VCaP (cell line): ENCODE measurements at regions not wholly inside any gene's neighbourhood (a gene's known extent, or its start where the extent isn't known, plus 50 kb on each side); places are given as distances from the start of the nearest gene placed in this dataset.
"Not testable (repeated sequence)": the region's sequence is repeated elsewhere in the genome, so short reads cannot be mapped to it uniquely, and the experiment has no call there.

Experiments used
- H3K27ac ChIP-seq: fragments of 450-650 bp; 2 replicates; pipeline ENCODE4 v1.5.1; 2017
- TF ChIP-seq, protein P1 (sequence below): fragments of 450-650 bp; conservative IDR thresholded peaks from 2 replicates; pipeline ENCODE4 v1.5.1; 2017; ENCODE audit warnings: mild to moderate bottlenecking, moderate library complexity

DNA sequence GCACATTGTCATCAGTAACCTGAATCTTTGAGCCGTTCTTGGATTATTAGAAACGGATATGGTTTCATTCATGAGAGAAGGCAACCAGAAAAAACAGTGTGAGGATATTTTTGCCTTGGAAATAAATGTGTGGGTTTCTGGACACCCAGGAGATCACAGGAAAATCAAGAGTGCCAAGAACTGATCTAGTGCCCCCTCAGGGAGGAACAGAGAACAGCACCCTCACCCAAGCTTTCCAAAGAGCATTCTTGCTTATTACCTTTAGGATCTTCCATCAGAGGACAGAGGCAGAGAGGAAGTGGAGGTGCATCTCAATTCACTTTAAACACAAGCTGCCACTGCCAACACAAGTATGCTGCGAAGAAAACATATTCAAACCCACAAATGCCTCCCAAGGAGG is 851.5 kb upstream of the COBL start:
- TF ChIP-seq, protein P1, sequence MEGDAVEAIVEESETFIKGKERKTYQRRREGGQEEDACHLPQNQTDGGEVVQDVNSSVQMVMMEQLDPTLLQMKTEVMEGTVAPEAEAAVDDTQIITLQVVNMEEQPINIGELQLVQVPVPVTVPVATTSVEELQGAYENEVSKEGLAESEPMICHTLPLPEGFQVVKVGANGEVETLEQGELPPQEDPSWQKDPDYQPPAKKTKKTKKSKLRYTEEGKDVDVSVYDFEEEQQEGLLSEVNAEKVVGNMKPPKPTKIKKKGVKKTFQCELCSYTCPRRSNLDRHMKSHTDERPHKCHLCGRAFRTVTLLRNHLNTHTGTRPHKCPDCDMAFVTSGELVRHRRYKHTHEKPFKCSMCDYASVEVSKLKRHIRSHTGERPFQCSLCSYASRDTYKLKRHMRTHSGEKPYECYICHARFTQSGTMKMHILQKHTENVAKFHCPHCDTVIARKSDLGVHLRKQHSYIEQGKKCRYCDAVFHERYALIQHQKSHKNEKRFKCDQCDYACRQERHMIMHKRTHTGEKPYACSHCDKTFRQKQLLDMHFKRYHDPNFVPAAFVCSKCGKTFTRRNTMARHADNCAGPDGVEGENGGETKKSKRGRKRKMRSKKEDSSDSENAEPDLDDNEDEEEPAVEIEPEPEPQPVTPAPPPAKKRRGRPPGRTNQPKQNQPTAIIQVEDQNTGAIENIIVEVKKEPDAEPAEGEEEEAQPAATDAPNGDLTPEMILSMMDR: peak; percentile 43; the same call in 1 of the 2 replicates
- no peak overlapping the region for H3K27ac ChIP-seq

DNA sequence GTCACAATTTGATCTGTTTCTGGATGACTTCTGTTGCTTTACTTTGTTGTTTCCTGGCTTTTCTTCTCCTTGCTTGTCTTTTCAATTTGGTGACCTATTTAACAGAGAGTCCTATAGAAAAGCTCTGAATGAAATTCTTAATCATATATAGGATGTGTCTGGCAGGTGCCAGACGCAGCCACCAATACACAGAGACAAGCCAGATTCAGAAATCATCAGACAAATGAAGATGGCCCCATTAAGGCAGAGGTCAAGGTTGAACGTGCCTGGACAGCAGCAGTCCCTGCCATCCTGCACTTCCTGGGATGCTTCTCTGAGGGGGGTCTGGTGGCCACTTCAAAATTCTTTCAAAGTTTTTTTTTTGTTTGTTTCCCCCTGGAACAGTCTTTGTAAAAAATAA is 846.7 kb upstream of the COBL start:
- H3K27ac ChIP-seq: no peak overlapping the region
- TF ChIP-seq, protein P1: no peak

DNA sequence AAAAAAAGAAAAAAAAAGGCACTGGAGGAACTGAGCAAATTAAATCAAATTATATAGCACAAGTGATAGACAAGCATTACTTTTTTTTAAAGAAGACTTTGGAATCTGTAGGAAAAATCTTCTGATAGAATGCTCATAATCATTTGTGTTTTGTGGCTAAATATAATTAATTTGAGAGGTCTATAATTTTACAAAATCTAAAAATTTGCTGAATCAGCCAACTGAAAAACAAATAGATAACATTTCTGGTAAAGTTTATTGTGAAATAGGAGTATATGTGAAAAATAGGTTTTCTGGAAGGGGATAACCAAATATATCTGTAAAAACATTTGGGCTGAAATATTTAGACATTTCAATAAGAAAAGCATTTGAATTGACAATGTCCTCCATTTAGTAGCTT is 844.9 kb upstream of the COBL start:
- H3K27ac ChIP-seq: no peak overlapping the region
- TF ChIP-seq, protein P1: no peak

DNA sequence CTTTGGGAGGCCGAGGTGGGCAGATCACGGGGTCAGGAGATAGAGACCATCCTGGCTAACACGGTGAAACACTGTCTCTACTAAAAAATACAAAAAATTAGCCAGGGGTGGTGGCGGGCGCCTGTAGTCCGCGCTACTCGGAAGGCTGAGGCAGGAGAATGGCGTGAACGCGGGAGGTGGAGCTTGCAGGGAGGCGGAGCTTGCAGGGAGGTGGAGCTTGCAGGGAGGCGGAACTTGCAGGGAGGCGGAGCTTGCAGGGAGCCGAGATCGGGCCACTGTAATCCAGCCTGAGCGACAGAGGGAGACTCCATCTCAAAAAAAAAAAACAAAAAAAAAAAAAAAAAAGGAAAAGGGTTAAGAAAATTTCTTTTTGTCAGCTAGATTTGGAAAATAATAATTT is 842.8 kb upstream of the COBL start:
- not testable (repeated sequence) for H3K27ac ChIP-seq

DNA sequence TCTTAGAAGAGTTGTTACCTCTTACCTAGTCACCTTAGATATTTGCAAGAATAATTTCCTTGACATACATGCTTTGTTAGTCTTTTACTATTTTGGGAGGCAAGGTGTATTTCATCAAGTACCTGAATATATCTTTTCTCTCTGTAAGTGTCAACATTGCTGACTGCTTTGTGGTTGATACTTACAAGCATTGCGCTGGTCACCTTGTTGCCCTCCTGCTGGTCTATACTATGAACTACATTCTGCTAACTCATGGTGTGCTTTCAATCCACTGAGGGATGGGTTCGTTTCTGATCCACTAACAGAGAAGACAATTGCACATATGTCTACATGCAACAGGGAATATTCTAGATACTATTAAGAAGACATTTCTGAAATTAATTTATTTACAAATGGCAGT is 837.8 kb upstream of the COBL start:
- TF ChIP-seq, protein P1: peak; percentile 46
- no peak overlapping the region for H3K27ac ChIP-seq

DNA sequence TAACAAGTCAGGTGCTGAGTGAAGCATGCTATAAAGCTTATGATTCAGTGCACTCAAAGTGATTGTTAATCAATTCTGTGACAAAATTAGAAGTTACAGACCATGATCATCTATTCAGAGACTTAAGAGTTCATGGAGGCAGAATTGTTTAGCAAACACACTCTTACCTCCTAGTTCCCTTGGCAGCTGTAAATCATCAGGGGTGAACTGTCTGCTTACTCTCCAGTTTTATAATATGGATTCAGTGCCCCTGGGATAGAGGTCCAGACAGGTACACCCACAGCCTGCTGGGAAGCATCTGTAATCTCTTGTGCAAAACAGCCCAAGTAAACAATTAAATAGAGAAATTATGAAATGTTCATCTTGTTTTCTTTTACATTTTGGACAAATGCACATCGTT is 835.0 kb upstream of the COBL start:
- no peak overlapping the region for H3K27ac ChIP-seq
- TF ChIP-seq, protein P1: no peak

DNA sequence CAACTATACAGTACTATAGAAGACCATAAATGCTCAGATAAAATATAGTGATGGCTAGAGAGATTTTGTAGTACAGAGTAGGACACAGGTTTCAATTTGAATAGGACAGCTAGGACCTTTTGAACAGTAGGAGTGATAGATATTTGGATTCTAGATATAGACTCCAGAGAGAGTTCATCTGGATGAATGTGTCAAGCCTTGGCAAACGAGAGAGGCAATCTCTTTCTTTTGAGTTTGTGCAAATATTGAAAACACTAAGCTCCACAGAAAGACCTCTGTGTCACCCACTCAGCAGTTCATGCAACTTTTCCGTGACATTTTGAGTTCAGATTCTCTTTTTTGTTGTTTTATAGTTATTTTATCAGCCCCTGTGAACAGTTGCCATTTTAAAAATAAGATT is 834.3 kb upstream of the COBL start:
- no peak overlapping the region for H3K27ac ChIP-seq
- TF ChIP-seq, protein P1: no peak

DNA sequence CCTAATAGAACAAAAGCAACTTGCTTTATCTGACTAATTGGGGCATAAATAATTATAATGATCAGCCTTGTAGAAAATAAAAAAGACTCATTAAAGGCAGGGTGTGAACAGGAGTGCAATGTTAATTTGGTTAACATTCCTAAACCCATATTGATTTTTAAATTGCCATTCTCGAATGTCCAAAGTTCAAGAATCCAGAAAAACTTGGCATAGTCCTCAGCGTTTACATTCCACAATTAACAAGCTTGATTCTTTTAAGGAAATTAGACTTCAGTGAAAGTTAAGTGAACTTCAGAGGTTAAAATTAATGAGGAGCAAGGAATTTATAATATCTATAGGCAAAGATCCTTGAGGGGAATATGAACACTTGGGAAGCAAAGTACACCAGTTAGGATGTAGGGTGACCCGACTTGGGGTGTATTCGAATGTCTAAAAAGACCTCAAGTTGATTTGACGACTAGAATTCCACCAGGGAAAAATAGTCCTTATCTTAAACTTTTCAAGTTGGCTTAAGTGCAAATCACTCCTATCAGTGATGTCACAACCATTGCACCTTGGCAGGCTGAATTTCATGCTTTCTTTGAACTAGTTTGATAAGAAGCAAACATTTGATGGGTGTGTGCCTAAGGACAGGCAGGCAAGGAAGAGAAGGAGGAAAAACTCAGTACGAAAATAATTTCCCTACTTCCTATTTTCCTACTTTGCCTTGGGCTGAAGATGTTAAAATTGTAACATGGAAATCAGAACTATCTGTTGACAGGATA is 830.4 kb upstream of the COBL start:
- H3K27ac ChIP-seq: no peak overlapping the region
- TF ChIP-seq, protein P1: no peak
